Natural killer cell treated with Interleukin-12 subunit alpha and Interleukin-12 subunit beta and Interleukin-15 and Interleukin-18, amount 100 ng/mL, for 72 hours (primary cell): ENCODE measurements at regions not wholly inside any gene's neighbourhood (a gene's known extent, or its start where the extent isn't known, plus 50 kb on each side); places are given as distances from the start of the nearest gene placed in this dataset.
"Not testable (repeated sequence)": the region's sequence is repeated elsewhere in the genome, so short reads cannot be mapped to it uniquely, and the experiment has no call there.

Source experiments
- ATAC-seq, 2 donors: fragments of 150-1000 bp; cut with Tn5 transposase in 1 of 2; sonication (Bioruptor Pico), chemical (Tn5 transposase) in 1 of 2; 2 replicates each; pipeline ENCODE4 v1.10.0; 2021
- DNase-seq: peaks from one replicate; pipeline ENCODE4 v3.0.0; 2022; ENCODE audit warnings: low spot score
- H3K27ac Mint-ChIP-seq, 2 donors: 1 replicate in 1 of 2; 2 replicates in 1 of 2; pipeline ENCODE4 v1.8.0; 2022; ENCODE audit warnings: mixed read lengths in 2 of 2, mild to moderate bottlenecking in 1 of 2, moderate library complexity in 1 of 2
- H3K27me3 Mint-ChIP-seq, 2 donors: 1 replicate in 1 of 2; 2 replicates in 1 of 2; pipeline ENCODE4 v1.8.0; 2022; ENCODE audit warnings: mixed read lengths in 2 of 2
- H3K36me3 Mint-ChIP-seq: one replicate; pipeline ENCODE4 v1.8.0; 2022; ENCODE audit warnings: mixed read lengths
- H3K4me1 Mint-ChIP-seq, 2 donors: 1 replicate in 1 of 2; 2 replicates in 1 of 2; pipeline ENCODE4 v1.8.0; 2022; ENCODE audit warnings: low read depth in 2 of 2, mixed read lengths in 2 of 2, mild to moderate bottlenecking in 1 of 2
- H3K4me3 Mint-ChIP-seq: one replicate; pipeline ENCODE4 v1.8.0; 2022; ENCODE audit warnings: mixed read lengths
- H3K9me3 Mint-ChIP-seq: 2 replicates; pipeline ENCODE4 v1.8.0; 2022; ENCODE audit warnings: mixed read lengths

DNA sequence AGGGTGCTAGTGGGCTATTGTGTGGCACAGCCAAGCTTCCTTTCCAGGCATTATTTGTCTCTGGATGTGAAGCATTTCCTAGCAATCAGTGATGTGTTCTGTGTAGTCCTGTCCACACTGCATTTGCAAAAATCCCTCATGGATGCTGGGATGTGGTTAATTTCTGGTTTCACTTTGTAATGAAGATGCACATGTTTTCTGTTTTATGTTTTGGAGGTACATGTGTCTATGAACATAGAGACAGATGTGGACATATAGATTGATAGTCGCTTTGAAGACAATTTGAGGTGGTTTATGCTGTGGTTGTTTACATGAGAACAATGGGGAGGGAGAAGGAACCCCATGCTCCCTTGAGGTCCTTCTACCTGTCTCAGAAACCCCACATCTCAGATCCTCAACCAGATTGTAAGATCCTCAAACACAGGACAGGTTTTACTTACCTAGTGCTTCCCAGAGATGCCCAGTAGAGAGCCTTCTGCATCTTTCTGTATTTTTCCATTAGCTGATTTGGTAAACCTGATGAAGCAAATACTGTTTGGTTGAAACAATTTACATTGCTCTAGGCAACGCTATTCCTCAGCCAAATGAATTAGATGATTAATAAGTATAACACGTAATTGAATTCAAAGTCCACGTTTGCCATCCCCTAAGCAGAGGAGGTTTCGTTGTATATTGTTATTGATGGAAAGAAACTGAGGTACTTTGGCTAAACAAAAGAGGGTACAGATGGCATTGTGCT, 204.4 kb downstream of the SPP2 start:
- H3K27ac Mint-ChIP-seq, result no peak overlapping the region
- no peaks in the 10 kb centered on the region for H3K9me3 Mint-ChIP-seq
- no peaks in the 10 kb centered on the region for H3K36me3 Mint-ChIP-seq
- DNase-seq (no peak), ATAC-seq (no peak)
- peaks cover 0 to 2% of the 10 kb centered on the region in 2 donors for H3K27me3 Mint-ChIP-seq
- peaks cover 7 to 10% of the 10 kb centered on the region in 2 donors for H3K4me1 Mint-ChIP-seq
- H3K4me3 Mint-ChIP-seq, result no peak overlapping the region

DNA sequence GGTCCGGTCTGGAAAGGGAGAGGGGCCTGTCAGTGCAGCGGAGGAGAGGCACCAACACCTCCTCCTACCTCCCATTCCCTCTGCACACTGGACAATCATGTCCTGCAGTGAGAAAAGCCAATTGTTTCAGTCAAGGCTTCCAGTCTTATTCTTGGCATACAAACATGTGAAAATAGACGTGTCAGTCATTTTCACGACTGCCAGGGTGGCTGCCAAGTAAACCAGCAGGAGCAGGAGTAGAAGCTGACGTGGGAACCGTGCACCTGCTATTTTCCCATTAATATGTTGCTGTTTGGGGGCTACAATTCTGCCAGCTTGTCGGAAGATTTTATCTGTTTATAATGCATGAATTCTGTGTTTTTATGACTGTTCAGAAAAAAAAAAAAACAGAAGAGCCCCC, 202.3 kb downstream of the SPP2 start:
- H3K36me3 Mint-ChIP-seq, result no peaks in the 10 kb centered on the region
- peaks cover 3 to 7% of the 10 kb centered on the region in 2 donors for H3K4me1 Mint-ChIP-seq
- no peak for DNase-seq
- peaks cover 0 to 2% of the 10 kb centered on the region in 2 donors for H3K27me3 Mint-ChIP-seq
- ATAC-seq, result no peak
- H3K9me3 Mint-ChIP-seq, result no peaks in the 10 kb centered on the region
- H3K4me3 Mint-ChIP-seq, result no peak overlapping the region
- no peak overlapping the region for H3K27ac Mint-ChIP-seq

- Mint-ChIP-seq H3K27ac (peak overlapping the region in 1 of 2 donors; percentile 68), H3K36me3 (no peaks in the 10 kb centered on the region), H3K9me3 (no peaks in the 10 kb centered on the region), H3K4me1 (peaks cover 0 to 7% of the 10 kb centered on the region in 2 donors), H3K27me3 (peaks cover 0 to 2% of the 10 kb centered on the region in 2 donors), H3K4me3 (no peak overlapping the region)
- DNase-seq (no peak), ATAC-seq (no peak)
Observed at GRCh38 chr2:234251326-234252271, 201.1 kb downstream of the SPP2 start.

- ATAC-seq, result no peak
- no peak overlapping the region for H3K4me3 Mint-ChIP-seq
- no peaks in the 10 kb centered on the region for H3K36me3 Mint-ChIP-seq
- H3K9me3 Mint-ChIP-seq, result no peaks in the 10 kb centered on the region
- peaks cover 0 to 2% of the 10 kb centered on the region in 2 donors for H3K27me3 Mint-ChIP-seq
- no peak overlapping the region for H3K27ac Mint-ChIP-seq
- H3K4me1 Mint-ChIP-seq, result peaks cover 0 to 7% of the 10 kb centered on the region in 2 donors
- no peak for DNase-seq
Observed at GRCh38 chr2:234250926-234251325, 200.4 kb downstream of the SPP2 start.

DNA sequence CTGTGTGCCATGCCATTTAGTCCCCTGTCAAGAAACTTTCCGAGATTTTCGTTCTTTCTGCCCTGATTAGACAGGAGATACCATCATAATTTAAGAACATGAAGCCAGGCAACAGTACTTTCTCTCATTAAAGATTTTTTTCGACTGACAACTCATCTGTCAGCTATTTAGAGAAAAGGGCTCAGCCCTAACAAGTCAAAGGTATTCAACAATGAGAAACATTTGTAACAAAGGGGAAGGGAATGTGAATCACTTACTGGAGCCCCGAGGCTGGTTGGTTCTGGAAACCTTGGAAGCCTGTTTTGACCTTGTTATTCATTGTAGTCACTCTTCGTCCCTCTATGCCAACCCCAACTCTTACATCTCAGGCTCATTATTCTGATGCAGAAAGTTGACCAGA, 199.4 kb downstream of the SPP2 start:
- Mint-ChIP-seq H3K27ac (no peak overlapping the region), H3K36me3 (no peaks in the 10 kb centered on the region), H3K4me3 (no peak overlapping the region), H3K9me3 (no peaks in the 10 kb centered on the region), H3K27me3 (peaks cover 0 to 2% of the 10 kb centered on the region in 2 donors), H3K4me1 (peaks cover 0 to 12% of the 10 kb centered on the region in 2 donors)
- ATAC-seq (no peak), DNase-seq (no peak)

DNA sequence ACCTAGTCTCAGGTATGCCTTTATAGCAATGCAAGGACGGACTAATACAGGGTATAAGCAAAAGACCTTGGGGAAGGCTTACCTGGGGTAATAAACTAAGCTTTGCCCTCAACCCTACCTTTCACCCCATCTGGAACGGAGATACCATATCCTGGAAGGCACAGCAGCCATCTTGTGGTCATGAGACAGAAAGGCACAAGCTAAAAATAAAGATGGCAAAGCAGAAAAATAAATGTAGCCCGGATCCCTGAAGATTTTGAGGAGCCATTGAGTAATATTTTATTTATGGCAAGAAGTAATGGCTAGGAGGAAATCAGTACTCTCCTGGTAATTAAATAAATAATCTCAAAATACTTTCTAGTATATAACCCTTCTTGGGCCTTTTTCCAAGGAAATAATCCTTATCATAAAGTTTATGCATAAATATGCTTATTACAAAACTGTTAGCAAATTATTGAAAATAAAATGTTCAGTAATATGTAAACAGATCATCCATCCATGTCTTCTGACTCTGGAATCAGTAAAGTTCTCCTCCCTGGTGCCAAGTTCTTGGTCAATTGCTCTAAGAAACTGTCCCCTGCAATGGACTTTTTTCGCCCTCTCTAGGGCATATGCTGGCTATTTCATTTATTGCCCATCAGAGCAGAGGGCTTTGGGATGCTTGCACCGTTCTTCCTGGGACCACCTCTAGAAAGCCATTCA, 198.7 kb downstream of the SPP2 start:
- H3K4me1 Mint-ChIP-seq, result peaks cover under 1 to 15% of the 10 kb centered on the region in 2 donors
- no peak overlapping the region for H3K27ac Mint-ChIP-seq
- no peak for DNase-seq
- H3K4me3 Mint-ChIP-seq, result no peak overlapping the region
- no peaks in the 10 kb centered on the region for H3K36me3 Mint-ChIP-seq
- H3K9me3 Mint-ChIP-seq, result no peaks in the 10 kb centered on the region
- ATAC-seq, result no peak
- peaks cover 0 to 2% of the 10 kb centered on the region in 2 donors for H3K27me3 Mint-ChIP-seq

- not testable (repeated sequence) for H3K4me3 Mint-ChIP-seq, DNase-seq, H3K36me3 Mint-ChIP-seq, H3K27me3 Mint-ChIP-seq, H3K9me3 Mint-ChIP-seq, ATAC-seq, H3K27ac Mint-ChIP-seq
- peaks cover 7 to 22% of the 10 kb centered on the region in 2 donors for H3K4me1 Mint-ChIP-seq
Observed at GRCh38 chr2:234248213-234248710, 197.8 kb downstream of the SPP2 start.

DNA sequence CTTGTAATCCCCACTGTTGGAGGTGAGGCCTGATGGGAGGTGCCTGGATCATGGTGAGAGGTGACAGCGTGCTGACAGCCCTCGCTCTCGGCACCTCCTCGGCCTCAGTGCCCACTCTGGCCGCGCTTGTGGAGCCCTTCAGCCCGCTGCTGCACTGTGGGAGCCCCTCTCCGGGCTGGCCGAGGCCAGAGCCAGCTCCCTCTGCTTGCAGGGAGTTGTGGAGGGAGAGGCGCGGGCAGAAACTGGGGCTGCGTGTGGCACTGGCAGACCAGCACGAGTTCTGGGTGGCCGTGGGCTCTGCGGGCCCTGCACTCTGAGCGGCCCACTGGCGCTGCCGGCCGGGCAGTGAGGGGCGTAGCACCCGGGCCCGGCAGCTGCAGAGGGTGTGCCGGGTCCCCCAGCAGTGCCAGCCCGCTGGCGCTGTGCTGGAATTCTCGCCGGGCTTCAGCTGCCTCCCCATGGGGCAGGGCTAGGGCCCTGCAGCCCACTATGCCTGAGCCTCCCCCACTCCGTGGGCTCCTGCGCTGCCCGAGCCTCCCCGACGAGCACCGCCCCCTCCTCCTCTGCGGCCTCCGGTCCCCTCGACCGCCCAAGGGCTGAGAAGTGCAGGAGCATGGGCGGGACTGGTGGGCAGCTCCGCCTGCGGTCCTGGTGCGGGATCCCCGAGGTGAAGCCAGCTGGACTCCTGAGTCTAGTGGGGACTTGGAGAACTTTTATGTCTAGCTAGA, 197.1 kb downstream of the SPP2 start:
- ATAC-seq, result no peak
- H3K9me3 Mint-ChIP-seq, result no peaks in the 10 kb centered on the region
- no peaks in the 10 kb centered on the region for H3K36me3 Mint-ChIP-seq
- H3K4me3 Mint-ChIP-seq, result no peak overlapping the region
- DNase-seq, result no peak
- no peak overlapping the region for H3K27ac Mint-ChIP-seq
- peaks cover 0 to 2% of the 10 kb centered on the region in 2 donors for H3K27me3 Mint-ChIP-seq
- peaks cover 7 to 22% of the 10 kb centered on the region in 2 donors for H3K4me1 Mint-ChIP-seq

DNA sequence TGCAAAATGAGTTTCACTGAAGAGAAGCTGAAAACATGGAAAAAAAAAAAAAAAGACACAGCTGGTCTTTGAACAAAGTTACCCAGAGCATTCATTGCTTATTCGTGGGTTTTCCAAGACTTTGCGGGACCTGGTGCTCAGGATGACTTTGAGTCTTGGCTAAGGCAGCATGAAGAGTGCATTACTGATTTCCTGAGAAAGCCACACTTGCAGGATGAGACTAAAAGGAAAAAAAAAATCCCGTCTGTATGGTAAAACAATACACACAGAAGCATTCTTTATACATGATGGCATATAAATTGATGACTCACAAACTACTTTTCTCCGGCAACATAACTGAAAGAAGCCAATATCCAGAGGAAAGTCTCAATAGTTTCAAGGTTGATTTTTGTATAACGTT, 195.4 kb downstream of the SPP2 start:
- no peak for DNase-seq
- Mint-ChIP-seq H3K4me1 (peaks cover 7 to 22% of the 10 kb centered on the region in 2 donors), H3K36me3 (no peaks in the 10 kb centered on the region), H3K27ac (no peak overlapping the region), H3K4me3 (no peak overlapping the region), H3K9me3 (no peaks in the 10 kb centered on the region), H3K27me3 (no peaks in the 10 kb centered on the region)
- ATAC-seq, result no peak

GRCh38 chr2:234243871-234244565, 193.5 kb downstream of the SPP2 start:
- Mint-ChIP-seq H3K36me3 (no peaks in the 10 kb centered on the region), H3K9me3 (no peaks in the 10 kb centered on the region), H3K27ac (peak overlapping the region; percentile 79 to 92), H3K27me3 (no peaks in the 10 kb centered on the region), H3K4me1 (peaks cover 7 to 22% of the 10 kb centered on the region in 2 donors), H3K4me3 (peak overlapping the region; percentile 70)
- DNase-seq (no peak), ATAC-seq (no peak)

GRCh38 chr2:234242459-234242836, 191.9 kb downstream of the SPP2 start:
- ATAC-seq, result no peak
- Mint-ChIP-seq H3K27me3 (no peaks in the 10 kb centered on the region), H3K27ac (peak overlapping the region in 1 of 2 donors; percentile 16), H3K4me1 (peaks cover 7 to 22% of the 10 kb centered on the region in 2 donors), H3K4me3 (no peak overlapping the region), H3K9me3 (no peaks in the 10 kb centered on the region), H3K36me3 (no peaks in the 10 kb centered on the region)
- no peak for DNase-seq

DNA sequence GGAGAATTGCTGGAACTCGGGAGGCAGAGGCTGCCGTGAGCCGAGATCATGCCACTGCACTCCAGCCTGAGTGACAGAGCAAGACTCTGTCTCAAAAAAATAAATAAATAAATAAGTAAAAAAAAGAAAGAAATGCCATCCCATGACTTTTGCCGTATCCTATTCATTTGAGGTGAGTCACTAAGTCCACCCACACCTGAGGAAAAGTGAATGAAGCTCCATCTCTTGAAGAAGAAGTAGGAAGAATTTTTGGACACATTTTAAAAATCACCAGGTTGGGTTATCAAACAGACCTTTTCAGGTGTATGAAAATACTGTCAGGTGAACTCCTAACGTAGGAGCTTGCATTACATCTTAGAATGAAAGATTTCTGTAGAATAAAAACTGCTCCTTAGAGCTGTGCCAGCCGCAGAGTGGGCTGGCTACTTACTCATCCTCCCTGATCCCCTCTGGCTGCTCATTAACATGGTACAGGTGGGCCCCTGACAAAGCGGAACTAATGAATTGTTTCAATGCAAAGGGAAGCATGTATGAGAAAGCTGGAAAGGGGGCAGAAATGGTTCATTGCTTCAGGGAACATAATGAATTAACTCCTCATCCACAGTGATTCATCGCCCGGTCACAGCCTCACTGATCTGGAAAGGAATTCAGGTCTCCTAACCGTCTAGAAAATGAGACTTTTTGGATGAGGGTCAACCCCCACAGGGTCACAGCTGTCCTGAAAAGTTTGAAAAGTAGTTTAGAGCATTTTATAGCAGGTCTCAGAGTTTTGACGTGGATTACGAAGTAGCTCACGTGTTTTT, 191.4 kb downstream of the SPP2 start:
- DNase-seq (no peak), ATAC-seq (no peak)
- Mint-ChIP-seq H3K4me1 (peaks cover 7 to 22% of the 10 kb centered on the region in 2 donors), H3K27ac (peak overlapping the region in 1 of 2 donors; percentile 16), H3K4me3 (no peak overlapping the region), H3K36me3 (no peaks in the 10 kb centered on the region), H3K27me3 (no peaks in the 10 kb centered on the region), H3K9me3 (no peaks in the 10 kb centered on the region)
